ENCODE measurements at regions not wholly inside any gene's neighbourhood (a gene's known extent, or its start where the extent isn't known, plus 50 kb on each side); places are given as distances from the start of the nearest gene placed in this dataset.

- Histone ChIP-seq H3K9me2 (replicated peaks; ENCODE audit: low read depth, low read length) (no peaks in the 10 kb centered on the region), H3K79me2 (ENCODE audit: insufficient read depth, low read length) (no peaks in the 10 kb centered on the region), H3F3A (ENCODE audit: low read depth) (no peaks in the 10 kb centered on the region), H3K9ac (ENCODE audit: low read depth, low read length, poor library complexity, severe bottlenecking) (no peak overlapping the region), H3K9me3 (ENCODE audit: insufficient read depth, low read depth, low read length) (no peaks in the 10 kb centered on the region), H3K27me3 (ENCODE audit: insufficient read depth, low read length, poor library complexity, severe bottlenecking) (no peaks in the 10 kb centered on the region), H3K4me1 (ENCODE audit: insufficient read depth, low read length, poor library complexity, severe bottlenecking) (no peaks in the 10 kb centered on the region), H3K4me3 (ENCODE audit: low read length, poor library complexity, severe bottlenecking) (no peak overlapping the region), H4K20me1 (ENCODE audit: insufficient read depth, low read length, poor library complexity, severe bottlenecking) (no peaks in the 10 kb centered on the region), H3K36me3 (ENCODE audit: insufficient read depth, low read length) (no peaks in the 10 kb centered on the region), H3K4me2 (ENCODE audit: low read depth, low read length, poor library complexity, severe bottlenecking) (no peak overlapping the region), H2AFZ (ENCODE audit: low read length) (no peak overlapping the region)
- TF ChIP-seq EZH2phosphoT487 (IDR thresholded peaks at IDR 0.05; ENCODE audit: borderline replicate concordance) = no peak
- no peak for TF ChIP-seq CTCF (conservative IDR thresholded peaks at IDR 0.05; ENCODE audit: low read length)
Measured at GRCh38 chr2:215847718-215848117, 165.6 kb downstream of the MREG start.

- Histone ChIP-seq H3K36me3 (ENCODE audit: insufficient read depth, low read length) (no peaks in the 10 kb centered on the region), H3K4me1 (ENCODE audit: insufficient read depth, low read length, poor library complexity, severe bottlenecking) (no peaks in the 10 kb centered on the region), H3F3A (ENCODE audit: low read depth) (no peaks in the 10 kb centered on the region), H3K27me3 (ENCODE audit: insufficient read depth, low read length, poor library complexity, severe bottlenecking) (no peaks in the 10 kb centered on the region), H2AFZ (ENCODE audit: low read length) (no peak overlapping the region), H3K9me3 (ENCODE audit: insufficient read depth, low read depth, low read length) (no peaks in the 10 kb centered on the region), H3K9ac (ENCODE audit: low read depth, low read length, poor library complexity, severe bottlenecking) (no peak overlapping the region), H3K4me3 (ENCODE audit: low read length, poor library complexity, severe bottlenecking) (no peak overlapping the region), H3K9me2 (replicated peaks; ENCODE audit: low read depth, low read length) (no peaks in the 10 kb centered on the region), H3K4me2 (ENCODE audit: low read depth, low read length, poor library complexity, severe bottlenecking) (no peak overlapping the region), H3K79me2 (ENCODE audit: insufficient read depth, low read length) (no peaks in the 10 kb centered on the region), H4K20me1 (ENCODE audit: insufficient read depth, low read length, poor library complexity, severe bottlenecking) (no peaks in the 10 kb centered on the region)
- TF ChIP-seq EZH2phosphoT487 (IDR thresholded peaks at IDR 0.05; ENCODE audit: borderline replicate concordance) = no peak
- no peak for TF ChIP-seq CTCF (conservative IDR thresholded peaks at IDR 0.05; ENCODE audit: low read length)
Measured at GRCh38 chr2:215847056-215847455, 166.3 kb downstream of the MREG start.

GRCh38 chr2:215845839-215846586, 167.3 kb downstream of the MREG start:
- Histone ChIP-seq H4K20me1 (ENCODE audit: insufficient read depth, low read length, poor library complexity, severe bottlenecking) (no peaks in the 10 kb centered on the region), H3K4me1 (ENCODE audit: insufficient read depth, low read length, poor library complexity, severe bottlenecking) (no peaks in the 10 kb centered on the region), H2AFZ (ENCODE audit: low read length) (no peak overlapping the region), H3K79me2 (ENCODE audit: insufficient read depth, low read length) (no peaks in the 10 kb centered on the region), H3K4me3 (ENCODE audit: low read length, poor library complexity, severe bottlenecking) (no peak overlapping the region), H3K9ac (ENCODE audit: low read depth, low read length, poor library complexity, severe bottlenecking) (no peak overlapping the region), H3K27me3 (ENCODE audit: insufficient read depth, low read length, poor library complexity, severe bottlenecking) (no peaks in the 10 kb centered on the region), H3K9me3 (ENCODE audit: insufficient read depth, low read depth, low read length) (no peaks in the 10 kb centered on the region), H3K36me3 (ENCODE audit: insufficient read depth, low read length) (no peaks in the 10 kb centered on the region), H3F3A (ENCODE audit: low read depth) (no peaks in the 10 kb centered on the region), H3K4me2 (ENCODE audit: low read depth, low read length, poor library complexity, severe bottlenecking) (no peak overlapping the region), H3K9me2 (replicated peaks; ENCODE audit: low read depth, low read length) (no peaks in the 10 kb centered on the region)
- no peak for TF ChIP-seq CTCF (conservative IDR thresholded peaks at IDR 0.05; ENCODE audit: low read length)
- TF ChIP-seq EZH2phosphoT487 (IDR thresholded peaks at IDR 0.05; ENCODE audit: borderline replicate concordance) = no peak
